Stimulated activated naive B cell treated with anti-CD40 and anti-IgM and Interleukin-4, amounts not matched to agents 10 μg/mL and 1 μg/mL and 100 μg/mL, for 72 hours (primary cell): ENCODE measurements at regions not wholly inside any gene's neighbourhood (a gene's known extent, or its start where the extent isn't known, plus 50 kb on each side); places are given as distances from the start of the nearest gene placed in this dataset.

Experiments
- ATAC-seq, 2 donors: fragments of 150-1000 bp; cut with Tn5 transposase; replicated peaks; 2 replicates each; pipeline ENCODE4 v1.10.0; 2021; ENCODE audit warnings: moderate library complexity in 1 of 2
- DNase-seq: peaks from one replicate; pipeline ENCODE4 v3.0.0; 2021
- H3K27ac Mint-ChIP-seq: one replicate; pipeline ENCODE4 v1.8.0; 2022; ENCODE audit warnings: mild to moderate bottlenecking, mixed read lengths
- H3K27me3 Mint-ChIP-seq, 2 donors: one replicate each; pipeline ENCODE4 v1.8.0; 2022; ENCODE audit warnings: mixed read lengths in 2 of 2
- H3K36me3 Mint-ChIP-seq, 2 donors: one replicate each; pipeline ENCODE4 v1.8.0; 2022; ENCODE audit warnings: mixed read lengths in 2 of 2, mild to moderate bottlenecking in 1 of 2
- H3K4me1 Mint-ChIP-seq, 2 donors: one replicate each; pipeline ENCODE4 v1.8.0; 2022; ENCODE audit warnings: mixed read lengths in 2 of 2, mild to moderate bottlenecking in 1 of 2
- H3K4me3 Mint-ChIP-seq, 2 donors: one replicate each; pipeline ENCODE4 v1.8.0; 2022; ENCODE audit warnings: mild to moderate bottlenecking in 2 of 2, mixed read lengths in 2 of 2, moderate library complexity in 1 of 2
- H3K9me3 Mint-ChIP-seq, 2 donors: one replicate each; pipeline ENCODE4 v1.8.0; 2022; ENCODE audit warnings: mixed read lengths in 2 of 2, mild to moderate bottlenecking in 1 of 2

GRCh38 chr12:14257734-14258574 is 107.5 kb upstream of the ATF7IP start:
- peak overlapping the region; percentile 61 to 76 for H3K4me3 Mint-ChIP-seq
- peak; percentile 66 to 74 for ATAC-seq
- peak overlapping the region; percentile 98 for H3K27ac Mint-ChIP-seq
- peaks cover 23 to 40% of the 10 kb centered on the region in 2 donors for H3K36me3 Mint-ChIP-seq
- no peaks in the 10 kb centered on the region for H3K27me3 Mint-ChIP-seq
- peaks cover 16 to 18% of the 10 kb centered on the region in 2 donors for H3K9me3 Mint-ChIP-seq
- peaks cover 35 to 80% of the 10 kb centered on the region in 2 donors for H3K4me1 Mint-ChIP-seq
- peak; percentile 83 for DNase-seq

DNA sequence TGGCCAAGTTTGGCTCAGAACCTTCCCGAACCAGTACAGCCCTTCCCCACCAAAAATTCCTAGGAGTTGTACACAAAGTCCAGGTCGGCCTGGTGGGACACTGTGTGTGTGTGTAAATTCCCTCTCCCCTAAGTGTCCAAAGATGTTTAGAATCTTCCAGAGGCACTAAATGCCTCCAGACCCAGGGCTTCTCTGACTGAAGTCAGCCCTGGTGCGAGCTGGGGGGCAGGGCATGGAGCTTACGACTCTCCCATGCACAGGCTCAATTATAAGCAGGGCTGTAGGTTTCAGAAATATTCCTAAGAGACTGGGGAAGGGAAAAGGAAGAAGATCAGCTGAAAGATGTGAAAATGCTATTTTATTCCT is 106.9 kb upstream of the ATF7IP start:
- ATAC-seq (no peak), DNase-seq (no peak)
- Mint-ChIP-seq H3K27ac (peak overlapping the region; percentile 98), H3K4me1 (peaks cover 35 to 74% of the 10 kb centered on the region in 2 donors), H3K9me3 (peaks cover 16 to 18% of the 10 kb centered on the region in 2 donors), H3K27me3 (no peaks in the 10 kb centered on the region), H3K4me3 (peak overlapping the region in 1 of 2 donors; percentile 25), H3K36me3 (peaks cover 23 to 40% of the 10 kb centered on the region in 2 donors)

- peak overlapping the region in 1 of 2 donors; percentile 37 for H3K4me3 Mint-ChIP-seq
- peaks cover 17 to 21% of the 10 kb centered on the region in 2 donors for H3K9me3 Mint-ChIP-seq
- DNase-seq (no peak), ATAC-seq (no peak)
- peaks cover 23 to 46% of the 10 kb centered on the region in 2 donors for H3K36me3 Mint-ChIP-seq
- H3K27me3 Mint-ChIP-seq = no peaks in the 10 kb centered on the region
- H3K4me1 Mint-ChIP-seq = peaks cover 33 to 68% of the 10 kb centered on the region in 2 donors
- H3K27ac Mint-ChIP-seq = peak overlapping the region; percentile 84
Measured at GRCh38 chr12:14259481-14260010, 105.9 kb upstream of the ATF7IP start.

DNA sequence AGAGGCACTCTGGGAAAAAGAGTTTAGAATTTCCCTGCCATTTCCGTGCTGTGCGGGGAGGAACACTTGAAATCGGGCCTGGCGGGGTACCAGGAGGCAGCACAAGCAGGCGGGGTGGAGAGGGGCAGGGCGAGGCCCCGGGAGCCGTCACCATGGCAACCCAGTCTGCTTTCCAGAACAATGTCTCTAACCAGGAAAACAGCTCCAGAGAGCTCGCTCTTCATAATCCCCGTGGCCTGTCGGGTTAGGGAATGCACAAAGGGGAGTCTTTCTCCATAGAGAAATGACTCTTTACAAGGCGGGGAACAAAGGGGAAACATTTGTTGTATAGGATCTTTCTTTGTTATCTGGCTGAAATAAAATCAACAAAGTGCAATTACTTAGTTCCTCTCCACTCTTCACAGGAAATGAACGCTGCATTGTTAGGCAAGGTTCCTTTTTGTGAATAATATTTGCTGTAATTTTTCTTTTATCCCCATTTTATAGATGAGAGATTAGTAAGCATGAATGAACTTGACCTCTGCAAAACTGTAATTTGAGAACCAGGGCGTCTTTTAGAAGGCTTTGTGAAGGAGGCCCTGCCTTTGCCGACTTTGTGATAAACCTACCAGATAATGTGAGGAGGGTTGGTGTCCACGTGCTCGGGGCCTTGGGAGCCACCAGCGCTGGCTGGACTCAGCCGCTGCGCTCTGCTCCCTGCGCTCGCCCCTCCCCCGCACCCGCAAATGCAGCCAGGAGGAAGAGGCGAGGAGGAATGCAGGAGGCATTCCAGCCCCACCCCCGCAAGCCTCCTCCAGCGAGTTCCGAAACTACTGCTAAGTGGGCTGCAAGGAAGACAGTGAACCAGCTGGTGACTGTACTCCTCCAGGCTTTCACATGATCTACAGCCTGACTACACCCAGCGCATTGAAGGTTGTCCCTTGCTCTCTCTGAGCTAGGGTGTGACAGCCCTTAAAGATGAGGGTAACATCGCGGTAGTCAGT is 105.2 kb upstream of the ATF7IP start:
- DNase-seq (no peak), ATAC-seq (no peak)
- Mint-ChIP-seq H3K4me3 (peak overlapping the region; percentile 29 to 37), H3K36me3 (peaks cover 21 to 41% of the 10 kb centered on the region in 2 donors), H3K9me3 (peaks cover 15 to 21% of the 10 kb centered on the region in 2 donors), H3K27ac (peak overlapping the region; percentile 84), H3K4me1 (peaks cover 26 to 61% of the 10 kb centered on the region in 2 donors), H3K27me3 (no peaks in the 10 kb centered on the region)

DNA sequence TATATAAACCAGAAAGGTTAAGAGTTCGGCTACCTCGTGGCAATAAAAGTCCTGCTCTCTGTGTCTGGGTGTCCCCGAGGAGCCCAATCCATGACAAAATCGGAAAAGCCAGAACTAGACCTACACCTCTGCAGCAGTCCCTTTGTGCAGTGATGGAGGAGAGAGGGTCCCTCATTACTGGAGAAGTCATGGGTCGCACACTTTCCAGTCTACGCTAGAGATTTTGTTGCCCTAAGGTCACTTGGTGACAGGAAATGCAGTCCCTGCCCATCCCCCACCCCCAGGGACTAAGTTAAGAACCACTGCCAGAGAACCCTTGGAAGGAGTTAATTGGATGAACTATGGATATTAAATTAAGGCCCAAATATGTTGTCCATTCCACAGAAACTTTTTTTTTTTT is 104.4 kb upstream of the ATF7IP start:
- peaks cover 21 to 39% of the 10 kb centered on the region in 2 donors for H3K36me3 Mint-ChIP-seq
- no peaks in the 10 kb centered on the region for H3K27me3 Mint-ChIP-seq
- H3K27ac Mint-ChIP-seq = peak overlapping the region; percentile 62
- no peak overlapping the region for H3K4me3 Mint-ChIP-seq
- H3K4me1 Mint-ChIP-seq = peaks cover 22 to 53% of the 10 kb centered on the region in 2 donors
- DNase-seq (no peak), ATAC-seq (no peak)
- H3K9me3 Mint-ChIP-seq = peaks cover 14 to 21% of the 10 kb centered on the region in 2 donors

- DNase-seq = no peak
- Mint-ChIP-seq H3K27me3 (no peaks in the 10 kb centered on the region), H3K27ac (no peak overlapping the region), H3K4me1 (peaks cover 21 to 45% of the 10 kb centered on the region in 2 donors), H3K36me3 (peaks cover 21 to 36% of the 10 kb centered on the region in 2 donors), H3K4me3 (no peak overlapping the region), H3K9me3 (peaks cover 14 to 21% of the 10 kb centered on the region in 2 donors)
- no peak for ATAC-seq
Measured at GRCh38 chr12:14261861-14262260, 103.6 kb upstream of the ATF7IP start.

DNA sequence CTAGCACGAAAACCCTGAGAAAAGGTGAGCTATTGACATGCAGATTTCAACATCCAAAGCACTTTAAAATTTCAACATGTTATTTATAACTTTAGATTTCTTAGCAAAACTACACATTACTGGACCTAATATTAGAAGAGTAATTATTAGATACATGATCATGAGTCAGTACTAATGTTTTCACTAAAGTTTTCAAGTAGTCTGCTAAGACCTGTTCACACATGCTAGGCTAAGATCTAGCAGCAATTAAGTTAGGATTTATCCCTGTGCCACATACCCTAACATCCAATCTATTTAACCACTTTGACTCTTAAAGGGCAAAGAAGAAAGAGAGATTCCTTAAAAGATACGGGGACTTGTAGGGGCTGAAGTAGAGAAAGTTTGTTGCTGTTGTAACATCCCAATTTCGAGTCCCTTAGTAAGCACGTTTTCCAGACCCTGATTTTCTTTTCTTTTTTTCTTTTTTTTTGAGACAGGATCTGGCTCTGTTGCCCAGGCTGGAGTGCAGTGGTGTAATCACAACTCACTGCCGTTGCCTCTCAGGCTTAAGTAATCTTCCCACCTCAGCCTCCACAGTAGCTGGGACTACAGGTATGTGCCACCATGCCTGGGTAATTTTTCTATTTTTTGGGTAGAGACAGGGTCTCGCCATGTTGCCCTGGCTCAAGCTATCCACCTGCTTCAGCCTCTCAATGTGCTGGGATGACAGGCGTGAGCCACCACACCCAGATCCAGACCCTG is 102.5 kb upstream of the ATF7IP start:
- H3K27me3 Mint-ChIP-seq = no peaks in the 10 kb centered on the region
- peaks cover 17 to 38% of the 10 kb centered on the region in 2 donors for H3K4me1 Mint-ChIP-seq
- no peak overlapping the region for H3K4me3 Mint-ChIP-seq
- H3K27ac Mint-ChIP-seq = peak overlapping the region; percentile 76
- peaks cover 12 to 20% of the 10 kb centered on the region in 2 donors for H3K9me3 Mint-ChIP-seq
- ATAC-seq = no peak
- DNase-seq = no peak
- peaks cover 18 to 30% of the 10 kb centered on the region in 2 donors for H3K36me3 Mint-ChIP-seq

- peaks cover 4 to 14% of the 10 kb centered on the region in 2 donors for H3K9me3 Mint-ChIP-seq
- H3K36me3 Mint-ChIP-seq = peaks cover 13 to 22% of the 10 kb centered on the region in 2 donors
- DNase-seq (no peak), ATAC-seq (no peak)
- H3K4me1 Mint-ChIP-seq = peaks cover 10 to 36% of the 10 kb centered on the region in 2 donors
- no peak overlapping the region for H3K4me3 Mint-ChIP-seq
- H3K27me3 Mint-ChIP-seq = no peaks in the 10 kb centered on the region
- peak overlapping the region; percentile 56 for H3K27ac Mint-ChIP-seq
Measured at GRCh38 chr12:14263742-14264141, 101.7 kb upstream of the ATF7IP start.

DNA sequence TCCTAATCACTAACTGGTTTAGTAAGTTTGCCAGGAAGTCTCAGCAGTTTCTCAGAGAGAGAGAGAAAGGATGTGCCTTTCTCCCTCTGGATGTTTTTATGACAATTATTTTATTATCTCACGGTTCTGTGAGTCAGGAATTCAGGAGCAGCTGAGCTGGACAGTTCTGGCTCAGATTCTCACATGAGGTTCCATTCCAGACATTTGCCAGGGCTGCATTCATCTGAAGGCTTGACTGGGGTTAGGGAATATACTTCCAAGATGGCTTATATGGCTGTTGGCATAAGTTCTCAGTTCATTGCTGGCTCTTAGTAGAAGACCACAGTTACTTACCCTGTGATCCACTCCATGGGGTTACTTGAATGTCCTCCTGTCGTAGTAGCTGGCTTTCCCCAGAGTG is 101.2 kb upstream of the ATF7IP start:
- peaks cover 5 to 12% of the 10 kb centered on the region in 2 donors for H3K9me3 Mint-ChIP-seq
- H3K36me3 Mint-ChIP-seq = peaks cover 12 to 19% of the 10 kb centered on the region in 2 donors
- H3K4me3 Mint-ChIP-seq = no peak overlapping the region
- H3K27me3 Mint-ChIP-seq = no peaks in the 10 kb centered on the region
- ATAC-seq = no peak
- no peak for DNase-seq
- peaks cover 11 to 35% of the 10 kb centered on the region in 2 donors for H3K4me1 Mint-ChIP-seq
- H3K27ac Mint-ChIP-seq = no peak overlapping the region

- Mint-ChIP-seq H3K9me3 (peaks cover 8 to 15% of the 10 kb centered on the region in 2 donors), H3K27me3 (no peaks in the 10 kb centered on the region), H3K27ac (no peak overlapping the region), H3K4me3 (no peak overlapping the region), H3K4me1 (peaks cover 13 to 39% of the 10 kb centered on the region in 2 donors), H3K36me3 (peaks cover 14 to 23% of the 10 kb centered on the region in 2 donors)
- ATAC-seq = no peak
- DNase-seq = no peak
Measured at GRCh38 chr12:14264778-14265177, 100.7 kb upstream of the ATF7IP start.

DNA sequence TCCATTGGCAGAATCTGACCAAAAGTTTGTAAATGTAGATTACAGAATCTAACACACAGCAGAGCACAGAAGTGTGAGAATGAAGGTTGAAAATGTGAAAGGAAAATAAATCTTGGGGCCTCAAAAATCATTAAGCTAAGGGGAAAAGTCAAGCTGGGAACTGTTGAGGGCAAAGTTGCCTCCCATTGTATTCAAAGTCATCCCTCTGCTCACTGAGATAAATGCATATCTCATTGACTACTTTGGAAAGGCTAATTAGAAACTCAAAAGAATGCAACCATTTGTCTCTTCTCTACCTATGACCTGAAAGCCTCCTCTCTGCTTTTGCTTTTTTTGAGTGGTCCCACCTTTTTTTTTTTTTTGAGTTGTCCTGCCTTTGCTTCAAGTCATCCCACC is 97.4 kb upstream of the ATF7IP start:
- H3K4me3 Mint-ChIP-seq = no peak overlapping the region
- H3K36me3 Mint-ChIP-seq = peaks cover 22 to 37% of the 10 kb centered on the region in 2 donors
- no peaks in the 10 kb centered on the region for H3K27me3 Mint-ChIP-seq
- H3K9me3 Mint-ChIP-seq = peaks cover 21 to 26% of the 10 kb centered on the region in 2 donors
- H3K4me1 Mint-ChIP-seq = peaks cover 7 to 22% of the 10 kb centered on the region in 2 donors
- ATAC-seq = no peak
- no peak overlapping the region for H3K27ac Mint-ChIP-seq
- no peak for DNase-seq

- Mint-ChIP-seq H3K36me3 (peaks cover 37 to 44% of the 10 kb centered on the region in 2 donors), H3K9me3 (peaks cover 27 to 32% of the 10 kb centered on the region in 2 donors), H3K27ac (no peak overlapping the region), H3K4me1 (peaks cover 17 to 34% of the 10 kb centered on the region in 2 donors), H3K4me3 (no peak overlapping the region), H3K27me3 (no peaks in the 10 kb centered on the region)
- DNase-seq (no peak), ATAC-seq (no peak)
Measured at GRCh38 chr12:14270392-14270791, 95.1 kb upstream of the ATF7IP start.
